ENCODE measurements at regions not wholly inside any gene's neighbourhood (a gene's known extent, or its start where the extent isn't known, plus 50 kb on each side); places are given as distances from the start of the nearest gene placed in this dataset.

DNA sequence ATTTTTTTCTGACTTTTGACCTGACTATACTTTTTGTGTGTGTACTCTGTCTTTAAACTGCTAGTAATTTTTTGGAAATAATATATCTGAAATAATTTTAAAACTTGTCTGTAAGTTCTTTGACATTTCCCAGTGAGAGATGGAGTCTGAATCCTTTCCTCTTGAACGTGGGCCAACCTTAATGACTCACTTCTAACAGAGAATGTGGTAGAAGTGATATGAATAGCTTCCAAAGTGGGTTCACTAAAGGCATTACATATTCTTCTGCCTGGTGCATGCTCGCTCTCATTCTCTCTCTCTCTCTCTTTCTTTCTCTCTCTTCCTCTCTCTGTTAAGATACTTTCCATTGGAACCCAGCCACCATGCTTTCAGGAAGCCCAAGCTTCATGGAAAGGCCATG, 108.7 kb upstream of the FERMT1 start:
- ChIA-PET CTCF (no interaction called here), POLR2A (no interaction called here)
- DNase-seq (ENCODE audit: low read depth, low spot score): no peak
- no peak overlapping the region for H3K4me3 ChIP-seq (ENCODE audit: low read depth, low read length)
- TF ChIP-seq, protein P1, sequence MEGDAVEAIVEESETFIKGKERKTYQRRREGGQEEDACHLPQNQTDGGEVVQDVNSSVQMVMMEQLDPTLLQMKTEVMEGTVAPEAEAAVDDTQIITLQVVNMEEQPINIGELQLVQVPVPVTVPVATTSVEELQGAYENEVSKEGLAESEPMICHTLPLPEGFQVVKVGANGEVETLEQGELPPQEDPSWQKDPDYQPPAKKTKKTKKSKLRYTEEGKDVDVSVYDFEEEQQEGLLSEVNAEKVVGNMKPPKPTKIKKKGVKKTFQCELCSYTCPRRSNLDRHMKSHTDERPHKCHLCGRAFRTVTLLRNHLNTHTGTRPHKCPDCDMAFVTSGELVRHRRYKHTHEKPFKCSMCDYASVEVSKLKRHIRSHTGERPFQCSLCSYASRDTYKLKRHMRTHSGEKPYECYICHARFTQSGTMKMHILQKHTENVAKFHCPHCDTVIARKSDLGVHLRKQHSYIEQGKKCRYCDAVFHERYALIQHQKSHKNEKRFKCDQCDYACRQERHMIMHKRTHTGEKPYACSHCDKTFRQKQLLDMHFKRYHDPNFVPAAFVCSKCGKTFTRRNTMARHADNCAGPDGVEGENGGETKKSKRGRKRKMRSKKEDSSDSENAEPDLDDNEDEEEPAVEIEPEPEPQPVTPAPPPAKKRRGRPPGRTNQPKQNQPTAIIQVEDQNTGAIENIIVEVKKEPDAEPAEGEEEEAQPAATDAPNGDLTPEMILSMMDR (IDR thresholded peaks at IDR 0.05; ENCODE audit: insufficient read depth, low read length, missing control alignments): no peak

- DNase-seq (ENCODE audit: low read depth, low spot score): no peak
- H3K4me3 ChIP-seq (ENCODE audit: low read depth, low read length): no peak overlapping the region
- ChIA-PET POLR2A (no interaction called here), CTCF (no interaction called here)
- TF ChIP-seq, protein P1 (IDR thresholded peaks at IDR 0.05; ENCODE audit: insufficient read depth, low read length, missing control alignments): no peak
These were observed 105.5 kb upstream of the FERMT1 start for GRCh38 chr20:6228302-6228843.

DNA sequence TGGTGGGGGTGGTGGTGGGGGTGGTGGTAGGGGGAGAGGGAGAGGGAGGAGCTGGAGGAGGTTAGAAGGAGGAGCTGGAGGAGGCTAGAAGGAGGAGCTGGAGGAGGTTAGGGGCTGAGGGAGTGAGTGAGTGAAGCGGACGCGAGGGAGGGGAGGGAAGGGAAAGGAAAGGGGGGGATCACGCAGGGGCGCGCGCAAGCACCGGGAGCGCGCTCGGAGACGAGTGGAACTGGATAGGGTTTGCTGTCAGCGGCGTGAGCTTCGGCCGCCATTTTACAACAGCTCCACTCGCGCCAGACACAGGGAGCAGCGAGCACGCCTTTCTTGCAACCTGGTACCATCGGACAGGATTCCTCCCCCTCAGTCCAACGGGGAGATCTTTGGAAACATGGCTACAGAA, 90.5 kb upstream of the FERMT1 start:
- no peak overlapping the region for H3K4me3 ChIP-seq (ENCODE audit: low read depth, low read length)
- TF ChIP-seq, protein P1 (IDR thresholded peaks at IDR 0.05; ENCODE audit: insufficient read depth, low read length, missing control alignments): no peak
- no peak for DNase-seq (ENCODE audit: low read depth, low spot score)
- ChIA-PET CTCF (no interaction called here), POLR2A (no interaction called here)

DNA sequence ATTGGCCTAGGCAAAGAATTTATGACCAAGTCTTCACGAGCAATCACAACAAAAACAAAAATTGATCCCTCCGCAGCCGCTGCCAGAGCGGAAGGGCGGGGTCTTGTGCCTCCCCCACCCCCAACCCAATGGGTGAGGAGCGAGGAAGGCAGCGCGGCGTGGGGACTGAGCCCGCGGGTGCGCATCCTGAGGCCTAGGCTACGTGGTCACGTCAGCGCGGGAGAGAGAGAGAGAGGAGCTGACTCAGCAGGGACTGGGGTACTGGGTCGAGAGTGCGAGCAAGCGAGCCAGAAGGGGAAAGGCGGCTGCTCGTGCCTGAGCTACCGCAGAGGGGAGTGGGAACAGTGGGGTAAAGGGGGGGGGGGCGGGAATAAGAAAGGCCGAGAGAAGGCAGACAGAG, 90.1 kb upstream of the FERMT1 start:
- no peak overlapping the region for H3K4me3 ChIP-seq (ENCODE audit: low read depth, low read length)
- TF ChIP-seq, protein P1 (IDR thresholded peaks at IDR 0.05; ENCODE audit: insufficient read depth, low read length, missing control alignments): no peak
- POLR2A ChIA-PET: no interaction called here
- no peak for DNase-seq (ENCODE audit: low read depth, low spot score)
- CTCF ChIA-PET: no interaction called here

DNA sequence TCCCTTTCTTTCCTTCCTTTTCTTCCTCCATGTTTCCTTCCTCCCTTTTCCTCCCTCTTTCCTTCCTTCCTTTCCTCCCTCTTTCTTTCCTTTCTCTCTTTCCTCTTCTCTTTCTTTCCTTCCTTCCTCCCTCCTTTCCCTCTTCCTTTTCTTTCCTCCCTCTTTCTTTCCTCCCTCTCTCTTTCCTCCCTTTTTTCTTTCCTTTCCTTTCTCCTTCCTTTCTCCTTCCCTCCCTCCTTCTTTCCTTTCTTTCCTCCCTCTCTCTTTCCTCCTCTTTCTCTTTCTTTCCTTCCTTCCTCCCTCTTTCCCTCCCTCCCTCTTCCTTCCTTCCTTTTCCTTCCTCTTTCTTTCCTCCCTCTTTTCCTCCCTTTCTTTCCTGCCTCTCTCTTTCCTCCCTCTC, 86.3 kb upstream of the FERMT1 start:
- ChIA-PET POLR2A (no interaction called here), CTCF (no interaction called here)
- TF ChIP-seq, protein P1 (IDR thresholded peaks at IDR 0.05; ENCODE audit: insufficient read depth, low read length, missing control alignments): no peak
- H3K4me3 ChIP-seq (ENCODE audit: low read depth, low read length): no peak overlapping the region
- no peak for DNase-seq (ENCODE audit: low read depth, low spot score)

DNA sequence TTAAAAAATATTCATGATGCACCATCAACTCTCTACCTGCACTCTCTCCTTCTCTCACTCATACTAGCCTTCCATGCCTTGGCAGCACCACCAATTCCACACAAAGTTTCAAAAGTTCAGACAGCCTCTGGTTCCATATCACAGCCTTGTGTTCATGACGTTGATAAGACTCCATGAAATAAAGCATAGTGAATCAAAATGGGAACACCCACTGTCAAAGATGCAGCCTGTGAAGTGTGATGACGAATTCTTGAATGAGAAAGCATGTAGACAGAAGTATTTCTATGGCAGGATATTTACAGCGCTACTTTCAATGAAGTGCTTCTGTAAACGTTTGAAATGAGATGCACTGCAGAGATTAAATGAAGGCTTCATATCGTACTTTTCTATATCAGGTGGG, 77.3 kb upstream of the FERMT1 start:
- POLR2A ChIA-PET: no interaction called here
- TF ChIP-seq, protein P1 (IDR thresholded peaks at IDR 0.05; ENCODE audit: insufficient read depth, low read length, missing control alignments): no peak
- no peak overlapping the region for H3K4me3 ChIP-seq (ENCODE audit: low read depth, low read length)
- CTCF ChIA-PET: no interaction called here
- no peak for DNase-seq (ENCODE audit: low read depth, low spot score)

Measured in AG04449 (cell line).